Mesothelial cell of epicardium (in vitro differentiated cells): ENCODE measurements at regions not wholly inside any gene's neighbourhood (a gene's known extent, or its start where the extent isn't known, plus 50 kb on each side); places are given as distances from the start of the nearest gene placed in this dataset.

ENCODE experiments used
- DNase-seq, 2 experiments: peaks; one replicate each; pipeline ENCODE4 v3.0.0; 2021; ENCODE audit warnings: low spot score in 2 of 2; ENCODE audit not compliant: unreplicated experiment in 2 of 2
- H3K27ac Mint-ChIP-seq: 2 replicates; pipeline ENCODE4 v1.8.0; 2021; ENCODE audit warnings: mixed read lengths
- H3K27me3 Mint-ChIP-seq: 2 replicates; pipeline ENCODE4 v1.8.0; 2021; ENCODE audit warnings: low read depth, mixed read lengths
- H3K36me3 Mint-ChIP-seq: 2 replicates; pipeline ENCODE4 v1.8.0; 2021; ENCODE audit warnings: mixed read lengths
- H3K4me1 Mint-ChIP-seq: 2 replicates; pipeline ENCODE4 v1.8.0; 2021; ENCODE audit warnings: mixed read lengths
- H3K4me3 Mint-ChIP-seq: 2 replicates; pipeline ENCODE4 v1.8.0; 2021; ENCODE audit warnings: mild to moderate bottlenecking, moderate library complexity, mixed read lengths
- H3K9me3 Mint-ChIP-seq: 2 replicates; pipeline ENCODE4 v1.8.0; 2021; ENCODE audit warnings: mixed read lengths
- CTCF ChIP-seq: fragments of 200-600 bp; sonication (generic); IDR thresholded peaks from one replicate; pipeline ENCODE4 v1.5.0; 2021; ENCODE audit warnings: antibody characterized with exemption; ENCODE audit not compliant: unreplicated experiment

- no peak for DNase-seq
- peaks cover 84% of the 10 kb centered on the region for H3K27me3 Mint-ChIP-seq
- no peak for TF ChIP-seq CTCF
- no peaks in the 10 kb centered on the region for H3K4me1 Mint-ChIP-seq
- H3K4me3 Mint-ChIP-seq = no peak overlapping the region
- no peaks in the 10 kb centered on the region for H3K9me3 Mint-ChIP-seq
- H3K36me3 Mint-ChIP-seq = no peaks in the 10 kb centered on the region
- no peak overlapping the region for H3K27ac Mint-ChIP-seq
Measured at GRCh38 chr22:22714600-22715335, 70.4 kb downstream of the GGTLC2 start.

- TF ChIP-seq CTCF = no peak
- Mint-ChIP-seq H3K27ac (no peak overlapping the region), H3K36me3 (no peaks in the 10 kb centered on the region), H3K4me3 (no peak overlapping the region), H3K4me1 (no peaks in the 10 kb centered on the region), H3K9me3 (no peaks in the 10 kb centered on the region), H3K27me3 (peaks cover 82% of the 10 kb centered on the region)
- DNase-seq = no peak
Measured at GRCh38 chr22:22716136-22716665, 71.8 kb downstream of the GGTLC2 start.

- no peak for TF ChIP-seq CTCF
- H3K27ac Mint-ChIP-seq = no peak overlapping the region
- H3K27me3 Mint-ChIP-seq = peaks cover 89% of the 10 kb centered on the region
- DNase-seq = no peak
- H3K4me3 Mint-ChIP-seq = no peak overlapping the region
- H3K4me1 Mint-ChIP-seq = no peaks in the 10 kb centered on the region
- H3K36me3 Mint-ChIP-seq = no peaks in the 10 kb centered on the region
- H3K9me3 Mint-ChIP-seq = no peaks in the 10 kb centered on the region
Measured at GRCh38 chr22:22717664-22718063, 73.2 kb downstream of the GGTLC2 start.

- Mint-ChIP-seq H3K27ac (no peak overlapping the region), H3K36me3 (no peaks in the 10 kb centered on the region)
- DNase-seq = no peak
Measured at GRCh38 chr22:22720201-22720723, 75.8 kb downstream of the GGTLC2 start.

GRCh38 chr22:22720724-22721261 is 76.4 kb downstream of the GGTLC2 start:
- no peak overlapping the region for H3K4me3 Mint-ChIP-seq
- H3K27me3 Mint-ChIP-seq = peaks cover 88% of the 10 kb centered on the region
- H3K4me1 Mint-ChIP-seq = no peaks in the 10 kb centered on the region
- TF ChIP-seq CTCF = no peak
- no peak for DNase-seq
- H3K27ac Mint-ChIP-seq = no peak overlapping the region
- H3K9me3 Mint-ChIP-seq = no peaks in the 10 kb centered on the region
- H3K36me3 Mint-ChIP-seq = no peaks in the 10 kb centered on the region

More at GRCh38 chr22:22720201-22720723, 75.8 kb downstream of the GGTLC2 start:
- no peak overlapping the region for H3K4me3 Mint-ChIP-seq
- peaks cover 89% of the 10 kb centered on the region for H3K27me3 Mint-ChIP-seq
- H3K4me1 Mint-ChIP-seq = no peaks in the 10 kb centered on the region
- TF ChIP-seq CTCF = peak; percentile 23
- no peaks in the 10 kb centered on the region for H3K9me3 Mint-ChIP-seq
